ENCODE measurements at regions not wholly inside any gene's neighbourhood (a gene's known extent, or its start where the extent isn't known, plus 50 kb on each side); places are given as distances from the start of the nearest gene placed in this dataset.

- TF ChIP-seq CTCF (IDR thresholded peaks at IDR 0.05) (no peak), POLR2A (IDR thresholded peaks at IDR 0.05) (no peak)
These were observed 128.3 kb downstream of the OLIG3 start for GRCh38 chr6:137365707-137366437.
